ENCODE measurements at regions not wholly inside any gene's neighbourhood (a gene's known extent, or its start where the extent isn't known, plus 50 kb on each side); places are given as distances from the start of the nearest gene placed in this dataset.
"Not testable (repeated sequence)": the region's sequence is repeated elsewhere in the genome, so short reads cannot be mapped to it uniquely, and the experiment has no call there.

- no peaks in the 10 kb centered on the region for H3K4me1 ChIP-seq
- no peak overlapping the region for H3K4me3 ChIP-seq
- no peak for TF ChIP-seq POLR2A (IDR thresholded peaks at IDR 0.05)
- no peak for TF ChIP-seq POLR2AphosphoS5 (IDR thresholded peaks at IDR 0.05)
- WGBS, 5 donors = 72 to 82% (median 76%) methylated on average over 4 of the region's 4 CpGs
- no peak for DNase-seq
- H3K27ac ChIP-seq = no peak overlapping the region
- intact Hi-C loops (cut with DNase I; ENCODE audit: low total_unique reads) = no loop called here
- no peaks in the 10 kb centered on the region for H3K36me3 ChIP-seq
- no peaks in the 10 kb centered on the region for H3K9me3 ChIP-seq
- H3K27me3 ChIP-seq = no peaks in the 10 kb centered on the region
Measured at GRCh38 chr5:85967681-85968080, 650.1 kb upstream of the COX7C start.

GRCh38 chr5:85972539-85972938 is 645.2 kb upstream of the COX7C start:
- Histone ChIP-seq H3K36me3 (no peaks in the 10 kb centered on the region), H3K4me1 (no peaks in the 10 kb centered on the region), H3K9me3 (no peaks in the 10 kb centered on the region), H3K27me3 (no peaks in the 10 kb centered on the region), H3K4me3 (no peak overlapping the region), H3K27ac (no peak overlapping the region)
- TF ChIP-seq POLR2AphosphoS5 (IDR thresholded peaks at IDR 0.05) (no peak), EP300 (IDR thresholded peaks at IDR 0.05) (no peak), POLR2A (IDR thresholded peaks at IDR 0.05) (no peak)
- TF ChIP-seq, protein P1, sequence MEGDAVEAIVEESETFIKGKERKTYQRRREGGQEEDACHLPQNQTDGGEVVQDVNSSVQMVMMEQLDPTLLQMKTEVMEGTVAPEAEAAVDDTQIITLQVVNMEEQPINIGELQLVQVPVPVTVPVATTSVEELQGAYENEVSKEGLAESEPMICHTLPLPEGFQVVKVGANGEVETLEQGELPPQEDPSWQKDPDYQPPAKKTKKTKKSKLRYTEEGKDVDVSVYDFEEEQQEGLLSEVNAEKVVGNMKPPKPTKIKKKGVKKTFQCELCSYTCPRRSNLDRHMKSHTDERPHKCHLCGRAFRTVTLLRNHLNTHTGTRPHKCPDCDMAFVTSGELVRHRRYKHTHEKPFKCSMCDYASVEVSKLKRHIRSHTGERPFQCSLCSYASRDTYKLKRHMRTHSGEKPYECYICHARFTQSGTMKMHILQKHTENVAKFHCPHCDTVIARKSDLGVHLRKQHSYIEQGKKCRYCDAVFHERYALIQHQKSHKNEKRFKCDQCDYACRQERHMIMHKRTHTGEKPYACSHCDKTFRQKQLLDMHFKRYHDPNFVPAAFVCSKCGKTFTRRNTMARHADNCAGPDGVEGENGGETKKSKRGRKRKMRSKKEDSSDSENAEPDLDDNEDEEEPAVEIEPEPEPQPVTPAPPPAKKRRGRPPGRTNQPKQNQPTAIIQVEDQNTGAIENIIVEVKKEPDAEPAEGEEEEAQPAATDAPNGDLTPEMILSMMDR (IDR thresholded peaks at IDR 0.05) = no peak
- WGBS, 5 donors = 84 to 93% (median 90%) methylated on average over 4 of the region's 4 CpGs
- intact Hi-C loops (cut with DNase I; ENCODE audit: low total_unique reads) = no loop called here
- DNase-seq = no peak

DNA sequence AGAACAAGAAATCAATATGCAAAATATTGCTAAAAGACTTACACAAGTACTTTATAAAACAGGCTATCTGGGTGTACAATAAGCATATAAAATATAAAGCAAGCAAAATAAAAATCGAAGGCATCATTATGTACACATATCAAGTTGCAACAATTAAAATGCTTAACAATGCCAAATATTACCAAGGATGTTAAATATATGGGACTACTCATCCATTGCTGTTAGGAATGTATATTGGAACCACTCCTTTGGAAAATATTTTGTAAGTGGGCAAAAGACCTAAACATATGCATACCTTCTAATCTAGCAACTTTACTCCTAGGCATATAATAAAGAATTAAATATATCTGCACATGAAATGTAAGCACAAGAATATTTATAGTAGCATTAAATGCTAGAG is 632.6 kb upstream of the COX7C start:
- no peak overlapping the region for H3K27ac ChIP-seq
- H3K9me3 ChIP-seq = peaks cover 0 to 7% (median 2%) of the 10 kb centered on the region in 4 donors
- no peak for TF ChIP-seq POLR2AphosphoS5 (IDR thresholded peaks at IDR 0.05)
- TF ChIP-seq POLR2A (IDR thresholded peaks at IDR 0.05) = no peak
- TF ChIP-seq, protein P1 (IDR thresholded peaks at IDR 0.05) = no peak
- no peak for TF ChIP-seq EP300 (IDR thresholded peaks at IDR 0.05)
- 75 to 91% (median 88%) methylated on average over 1 of the region's 1 CpG for WGBS, 5 donors
- H3K4me3 ChIP-seq = no peak overlapping the region
- no peaks in the 10 kb centered on the region for H3K27me3 ChIP-seq
- H3K4me1 ChIP-seq = no peaks in the 10 kb centered on the region
- intact Hi-C loops (cut with DNase I; ENCODE audit: low total_unique reads) = no loop called here
- H3K36me3 ChIP-seq = no peaks in the 10 kb centered on the region
- no peak for DNase-seq

GRCh38 chr5:85990998-85991397 is 626.7 kb upstream of the COX7C start:
- intact Hi-C loops (cut with DNase I; ENCODE audit: low total_unique reads) = no loop called here

GRCh38 chr5:85994653-85995052 is 623.1 kb upstream of the COX7C start:
- intact Hi-C loops (cut with DNase I; ENCODE audit: low total_unique reads) = not testable (repeated sequence)
- WGBS, 5 donors = 69 to 80% (median 78%) methylated on average over 3 of the region's 3 CpGs

More at GRCh38 chr5:85990998-85991397, 626.7 kb upstream of the COX7C start:
- no peaks in the 10 kb centered on the region for H3K27me3 ChIP-seq
- H3K4me3 ChIP-seq = no peak overlapping the region
- H3K27ac ChIP-seq = no peak overlapping the region
- DNase-seq = no peak
- H3K9me3 ChIP-seq = peaks cover 0 to 21% (median 14%) of the 10 kb centered on the region in 4 donors
- TF ChIP-seq, protein P1 (IDR thresholded peaks at IDR 0.05) = no peak
- TF ChIP-seq EP300 (IDR thresholded peaks at IDR 0.05) (no peak), POLR2A (IDR thresholded peaks at IDR 0.05) (no peak), POLR2AphosphoS5 (IDR thresholded peaks at IDR 0.05) (no peak)
- H3K36me3 ChIP-seq = no peaks in the 10 kb centered on the region
- H3K4me1 ChIP-seq = no peaks in the 10 kb centered on the region
- WGBS, 5 donors = 79 to 87% (median 84%) methylated on average over 2 of the region's 2 CpGs

More at GRCh38 chr5:85994653-85995052, 623.1 kb upstream of the COX7C start:
- H3K27ac ChIP-seq, H3K4me1 ChIP-seq, DNase-seq, H3K36me3 ChIP-seq, H3K27me3 ChIP-seq, H3K4me3 ChIP-seq: not testable (repeated sequence)
- H3K9me3 ChIP-seq = peaks cover 0 to 19% (median 14%) of the 10 kb centered on the region in 4 donors

Data from stomach (tissue), 8 donors.